ENCODE measurements at regions not wholly inside any gene's neighbourhood (a gene's known extent, or its start where the extent isn't known, plus 50 kb on each side); places are given as distances from the start of the nearest gene placed in this dataset.
"Not testable (repeated sequence)": the region's sequence is repeated elsewhere in the genome, so short reads cannot be mapped to it uniquely, and the experiment has no call there.

- no peak for DNase-seq
Observed at GRCh38 chr14:28949503-28949902, 182.9 kb downstream of the FOXG1 start.

- DNase-seq = no peak
Observed at GRCh38 chr14:28952161-28952560, 185.6 kb downstream of the FOXG1 start.

GRCh38 chr14:28952666-28953065 is 186.1 kb downstream of the FOXG1 start:
- peak; percentile 93 for DNase-seq

GRCh38 chr14:28953973-28954372 is 187.4 kb downstream of the FOXG1 start:
- no peak for DNase-seq

GRCh38 chr14:28966416-28967233 is 200.0 kb downstream of the FOXG1 start:
- DNase-seq = no peak

- DNase-seq = no peak
Observed at GRCh38 chr14:28975084-28975483, 208.5 kb downstream of the FOXG1 start.

- DNase-seq = no peak
Observed at GRCh38 chr14:28982228-28982627, 215.6 kb downstream of the FOXG1 start.

- DNase-seq = no peak
Observed at GRCh38 chr14:28983279-28983678, 216.7 kb downstream of the FOXG1 start.

GRCh38 chr14:28987516-28987915 is 220.9 kb downstream of the FOXG1 start:
- DNase-seq = no peak

- DNase-seq = not testable (repeated sequence)
Observed at GRCh38 chr14:28997196-28997595, 230.6 kb downstream of the FOXG1 start.

GRCh38 chr14:28999656-29000055 is 233.1 kb downstream of the FOXG1 start:
- no peak for DNase-seq

- DNase-seq = no peak
Observed at GRCh38 chr14:29005647-29006046, 239.1 kb downstream of the FOXG1 start.

- no peak for DNase-seq
Observed at GRCh38 chr14:29007990-29008389, 241.4 kb downstream of the FOXG1 start.

- DNase-seq = peak; percentile 37
Observed at GRCh38 chr14:29016050-29016900, 249.7 kb downstream of the FOXG1 start.

- DNase-seq = not testable (repeated sequence)
Observed at GRCh38 chr14:29023505-29023904, 256.9 kb downstream of the FOXG1 start.

GRCh38 chr14:29027441-29027840 is 260.9 kb downstream of the FOXG1 start:
- not testable (repeated sequence) for DNase-seq

GRCh38 chr14:29027941-29028705 is 261.5 kb downstream of the FOXG1 start:
- DNase-seq = not testable (repeated sequence)

GRCh38 chr14:29028973-29029582 is 262.5 kb downstream of the FOXG1 start:
- DNase-seq = no peak

GRCh38 chr14:29030121-29030520 is 263.5 kb downstream of the FOXG1 start:
- DNase-seq = no peak

GRCh38 chr14:29030970-29031369 is 264.4 kb downstream of the FOXG1 start:
- no peak for DNase-seq

GRCh38 chr14:29035134-29035533 is 268.5 kb downstream of the FOXG1 start:
- DNase-seq = no peak

- DNase-seq = peak; percentile 71
Observed at GRCh38 chr14:29037411-29037810, 270.8 kb downstream of the FOXG1 start.

- no peak for DNase-seq
Observed at GRCh38 chr14:29039171-29039570, 272.6 kb downstream of the FOXG1 start.

Measured in SHP77 treated with DMSO at 0.1 percent for 48 hours (cell line).